Fibroblast of lung (primary cell): ENCODE measurements at regions not wholly inside any gene's neighbourhood (a gene's known extent, or its start where the extent isn't known, plus 50 kb on each side); places are given as distances from the start of the nearest gene placed in this dataset.
"Not testable (repeated sequence)": the region's sequence is repeated elsewhere in the genome, so short reads cannot be mapped to it uniquely, and the experiment has no call there.

Source experiments
- DNase-seq, 2 donors: peaks; one replicate each; pipeline versions ENCODE4 v3.0.0 to v3.0.0-alpha.2; 2010; ENCODE audit warnings: low read depth in 2 of 2
- H2AFZ ChIP-seq: 2 replicates; pipeline ENCODE4 v1.5.1; 2012; ENCODE audit warnings: low read length, control low read depth, inconsistent platforms
- H3K27ac ChIP-seq: 2 replicates; pipeline ENCODE4 v1.5.1; 2011; ENCODE audit warnings: low read length, control low read depth; ENCODE audit not compliant: insufficient read depth
- H3K27me3 ChIP-seq: 2 replicates; pipeline ENCODE4 v1.5.1; 2011; ENCODE audit warnings: mild to moderate bottlenecking, low read length; ENCODE audit not compliant: control insufficient read depth, insufficient read depth
- H3K36me3 ChIP-seq: 2 replicates; pipeline ENCODE4 v1.5.1; 2011; ENCODE audit warnings: low read length; ENCODE audit not compliant: control insufficient read depth, insufficient read depth
- H3K4me1 ChIP-seq: 2 replicates; pipeline ENCODE4 v1.5.1; 2011; ENCODE audit warnings: low read length; ENCODE audit not compliant: control insufficient read depth, insufficient read depth; ENCODE audit errors: extremely low read depth
- H3K4me2 ChIP-seq: 2 replicates; pipeline ENCODE4 v1.5.1; 2011; ENCODE audit warnings: low read length, control low read depth; ENCODE audit not compliant: insufficient read depth; ENCODE audit errors: extremely low read depth
- H3K4me3 ChIP-seq, 4 experiments: fragments of 200-600 bp in 1 of 4; sonication (generic) in 1 of 4; replicated peaks in 1 of 4; 2 replicates each; pipeline ENCODE4 v1.5.1; 2011 to 2016; ENCODE audit warnings: low read length in 4 of 4, low read depth in 3 of 4, mild to moderate bottlenecking in 3 of 4, control low read depth in 2 of 4, inconsistent platforms in 1 of 4, mixed read lengths in 1 of 4; ENCODE audit not compliant: insufficient read depth in 1 of 4; ENCODE audit errors: control extremely low read depth in 1 of 4
- H3K79me2 ChIP-seq: 2 replicates; pipeline ENCODE4 v1.5.1; 2012; ENCODE audit warnings: mild to moderate bottlenecking, low read length, inconsistent platforms; ENCODE audit not compliant: control insufficient read depth, insufficient read depth
- H3K9ac ChIP-seq: 2 replicates; pipeline ENCODE4 v1.5.1; 2011; ENCODE audit warnings: mild to moderate bottlenecking, low read length, control low read depth; ENCODE audit not compliant: insufficient read depth
- H3K9me3 ChIP-seq: 2 replicates; pipeline ENCODE4 v1.5.1; 2012; ENCODE audit warnings: low read depth, low read length; ENCODE audit not compliant: control insufficient read depth, insufficient read depth
- H4K20me1 ChIP-seq: 2 replicates; pipeline ENCODE4 v1.5.1; 2011; ENCODE audit warnings: low read length; ENCODE audit not compliant: control insufficient read depth, insufficient read depth; ENCODE audit errors: extremely low read depth
- EZH2 ChIP-seq: IDR thresholded peaks from 2 replicates; pipeline ENCODE4 v1.5.1; 2012; ENCODE audit warnings: low read length, control low read depth, mild to moderate bottlenecking; ENCODE audit errors: missing control alignments
- TF ChIP-seq, protein P1 (sequence below), 2 donors: IDR thresholded peaks in 1 of 2; conservative IDR thresholded peaks in 1 of 2; 1 replicate in 1 of 2; 2 replicates in 1 of 2; pipeline ENCODE4 v1.5.1; 2011 to 2012; ENCODE audit warnings: low read length in 2 of 2, control low read depth in 1 of 2, inconsistent platforms in 1 of 2, low read depth in 1 of 2, mild to moderate bottlenecking in 1 of 2

DNA sequence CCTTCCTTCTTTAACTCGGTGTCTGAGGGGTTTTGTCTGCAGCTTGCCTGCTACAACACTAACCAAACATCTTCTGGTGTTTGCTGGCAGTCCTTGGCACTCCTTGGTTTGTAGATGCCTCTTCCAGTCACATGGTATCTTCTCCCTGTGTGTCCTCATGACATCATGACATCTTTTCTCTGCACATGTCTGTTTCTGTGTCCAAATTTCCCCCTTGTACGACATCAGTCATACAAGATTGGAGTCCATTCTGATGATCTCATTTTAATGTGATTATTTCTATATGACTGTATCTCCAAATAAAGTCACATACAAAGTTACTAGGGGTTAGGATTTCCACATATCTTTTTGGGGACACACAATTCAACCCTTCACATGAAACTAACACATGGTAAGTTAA, 152.3 kb upstream of the LRRN1 start:
- Histone ChIP-seq H3K9ac (no peak overlapping the region), H2AFZ (no peak overlapping the region), H3K4me1 (no peaks in the 10 kb centered on the region), H3K27me3 (no peaks in the 10 kb centered on the region), H3K79me2 (no peaks in the 10 kb centered on the region), H3K9me3 (no peaks in the 10 kb centered on the region), H3K4me2 (no peak overlapping the region), H3K4me3 (no peak overlapping the region), H3K27ac (no peak overlapping the region), H3K36me3 (no peaks in the 10 kb centered on the region), H4K20me1 (no peaks in the 10 kb centered on the region)
- no peak for TF ChIP-seq EZH2
- TF ChIP-seq, protein P1, sequence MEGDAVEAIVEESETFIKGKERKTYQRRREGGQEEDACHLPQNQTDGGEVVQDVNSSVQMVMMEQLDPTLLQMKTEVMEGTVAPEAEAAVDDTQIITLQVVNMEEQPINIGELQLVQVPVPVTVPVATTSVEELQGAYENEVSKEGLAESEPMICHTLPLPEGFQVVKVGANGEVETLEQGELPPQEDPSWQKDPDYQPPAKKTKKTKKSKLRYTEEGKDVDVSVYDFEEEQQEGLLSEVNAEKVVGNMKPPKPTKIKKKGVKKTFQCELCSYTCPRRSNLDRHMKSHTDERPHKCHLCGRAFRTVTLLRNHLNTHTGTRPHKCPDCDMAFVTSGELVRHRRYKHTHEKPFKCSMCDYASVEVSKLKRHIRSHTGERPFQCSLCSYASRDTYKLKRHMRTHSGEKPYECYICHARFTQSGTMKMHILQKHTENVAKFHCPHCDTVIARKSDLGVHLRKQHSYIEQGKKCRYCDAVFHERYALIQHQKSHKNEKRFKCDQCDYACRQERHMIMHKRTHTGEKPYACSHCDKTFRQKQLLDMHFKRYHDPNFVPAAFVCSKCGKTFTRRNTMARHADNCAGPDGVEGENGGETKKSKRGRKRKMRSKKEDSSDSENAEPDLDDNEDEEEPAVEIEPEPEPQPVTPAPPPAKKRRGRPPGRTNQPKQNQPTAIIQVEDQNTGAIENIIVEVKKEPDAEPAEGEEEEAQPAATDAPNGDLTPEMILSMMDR (conservative IDR thresholded peaks at IDR 0.05 in 1 of 2, IDR thresholded peaks at IDR 0.05 in 1 of 2; ENCODE audit: low read depth in 1 of 2, low read length in 2 of 2): no peak
- no peak for DNase-seq

DNA sequence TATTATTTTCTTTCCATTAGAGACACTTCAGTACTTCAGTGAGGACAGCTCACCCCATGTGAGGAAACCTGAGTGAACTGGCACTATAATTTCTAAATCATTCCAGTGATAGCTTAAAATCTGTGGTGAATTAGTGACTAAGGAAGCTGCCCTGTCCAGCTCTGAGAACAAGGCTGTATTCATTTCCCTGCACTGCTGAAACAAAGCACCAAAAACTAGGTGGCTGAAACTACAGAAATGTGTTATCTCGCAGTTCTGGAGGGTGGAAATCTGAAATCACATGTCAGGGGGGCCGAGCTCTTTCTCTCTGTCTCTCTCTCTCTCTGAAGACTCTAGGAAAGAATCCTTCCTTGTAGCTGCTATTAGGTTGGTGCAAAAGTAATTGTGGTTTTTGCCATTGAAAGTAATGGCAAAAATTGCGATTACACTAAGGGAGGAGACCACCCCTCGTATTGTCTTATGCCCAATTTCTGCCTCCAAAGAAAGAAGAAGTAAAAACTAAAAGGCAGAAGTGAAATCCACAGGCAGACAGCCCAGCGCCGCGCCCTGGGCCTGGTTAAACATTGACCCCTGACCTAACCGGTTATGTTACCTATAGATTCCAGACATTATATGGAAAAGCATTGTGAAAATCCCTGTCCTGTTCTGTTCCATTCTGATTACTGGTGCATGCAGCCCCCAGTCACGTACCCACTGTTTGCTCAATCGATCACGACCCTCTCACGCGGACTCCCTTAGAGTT, 153.0 kb upstream of the LRRN1 start:
- H3K4me3 ChIP-seq, H4K20me1 ChIP-seq, H3K9me3 ChIP-seq, H3K36me3 ChIP-seq, H3K9ac ChIP-seq, H3K79me2 ChIP-seq, H2AFZ ChIP-seq, H3K4me1 ChIP-seq, H3K4me2 ChIP-seq, H3K27ac ChIP-seq, H3K27me3 ChIP-seq: not testable (repeated sequence)
- peak in 1 of 2 donors; percentile 36 for DNase-seq

DNA sequence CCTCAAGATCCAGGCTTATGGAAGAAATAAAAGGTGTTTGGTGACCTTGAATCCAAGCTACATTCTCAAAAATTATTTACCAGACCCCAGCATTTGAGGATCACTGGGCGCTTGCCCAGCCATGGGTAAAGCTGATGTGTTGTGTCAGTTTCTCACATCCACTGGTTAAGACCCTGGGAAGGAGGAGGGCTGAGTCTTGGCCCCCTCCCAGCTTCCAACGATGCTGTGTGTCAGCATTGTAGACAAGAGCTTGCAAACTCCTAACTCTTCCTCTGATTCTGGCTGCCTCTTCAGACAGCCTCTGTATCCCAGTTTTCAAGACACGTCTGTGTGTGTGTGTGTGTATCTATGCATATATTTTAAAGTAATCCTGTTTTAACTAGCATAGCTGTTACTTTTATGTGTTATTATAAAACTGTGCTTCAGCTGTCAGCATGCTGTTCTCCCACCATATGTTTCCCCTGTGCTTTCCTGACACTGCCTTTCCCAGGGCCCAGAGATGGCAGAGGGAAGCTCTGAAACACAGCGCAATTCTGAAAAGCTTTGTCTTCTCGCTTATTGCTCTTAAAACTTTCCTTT, 157.3 kb upstream of the LRRN1 start:
- no peaks in the 10 kb centered on the region for H3K4me1 ChIP-seq
- no peak overlapping the region for H3K27ac ChIP-seq
- DNase-seq: no peak
- no peaks in the 10 kb centered on the region for H3K79me2 ChIP-seq
- no peak overlapping the region for H3K4me3 ChIP-seq
- H3K4me2 ChIP-seq: no peak overlapping the region
- H4K20me1 ChIP-seq: no peaks in the 10 kb centered on the region
- H3K27me3 ChIP-seq: no peaks in the 10 kb centered on the region
- TF ChIP-seq, protein P1 (conservative IDR thresholded peaks at IDR 0.05 in 1 of 2, IDR thresholded peaks at IDR 0.05 in 1 of 2; ENCODE audit: low read depth in 1 of 2, low read length in 2 of 2): no peak
- TF ChIP-seq EZH2: no peak
- H3K9me3 ChIP-seq: no peaks in the 10 kb centered on the region
- H3K9ac ChIP-seq: no peak overlapping the region
- no peaks in the 10 kb centered on the region for H3K36me3 ChIP-seq
- H2AFZ ChIP-seq: no peak overlapping the region
